Vagina (tissue), 2 donors: ENCODE measurements at regions not wholly inside any gene's neighbourhood (a gene's known extent, or its start where the extent isn't known, plus 50 kb on each side); places are given as distances from the start of the nearest gene placed in this dataset.

Experiments used
- DNase-seq, 2 donors: peaks; one replicate each; pipeline ENCODE4 v3.0.0-alpha.2; 2017; ENCODE audit errors: extremely low spot score in 2 of 2
- H3K27ac ChIP-seq: fragments of 200-600 bp; sonication (generic); one replicate; pipeline ENCODE4 v1.5.1; 2019
- H3K27me3 ChIP-seq: fragments of 200-600 bp; sonication (generic); one replicate; pipeline ENCODE4 v1.5.1; 2019
- H3K36me3 ChIP-seq, 2 donors: fragments of 200-600 bp; sonication (generic); one replicate each; pipeline ENCODE4 v1.5.1; 2017 to 2019
- H3K4me1 ChIP-seq: fragments of 200-600 bp; sonication (generic); one replicate; pipeline ENCODE4 v1.5.1; 2019
- H3K4me3 ChIP-seq, 2 donors: fragments of 200-600 bp; sonication (generic); 1 replicate in 1 of 2; 2 replicates in 1 of 2; pipeline ENCODE4 v1.5.1; 2016 to 2019
- H3K9me3 ChIP-seq: fragments of 200-600 bp; sonication (generic); one replicate; pipeline ENCODE4 v1.5.1; 2019
- POLR2A ChIP-seq, 2 donors: fragments of 450-650 bp; IDR thresholded peaks; one replicate each; pipeline ENCODE4 v1.6.1; 2017; ENCODE audit warnings: antibody characterized with exemption in 2 of 2, mild to moderate bottlenecking in 2 of 2, moderate library complexity in 2 of 2
- POLR2AphosphoS5 ChIP-seq, 2 donors: sonication (generic); formaldehyde crosslinking; IDR thresholded peaks; one replicate each; pipeline ENCODE4 v1.9.0; 2017; ENCODE audit warnings: antibody characterized with exemption in 2 of 2, mild to moderate bottlenecking in 2 of 2, low read depth in 1 of 2; ENCODE audit not compliant: insufficient read depth in 1 of 2
- intact Hi-C: fragments of 100-400 bp; cut with DNase I; formaldehyde crosslinking; loops from one replicate; pipeline ENCODE4 v1.15.1; 2023
- TF ChIP-seq, protein P1 (sequence below), 3 experiments: fragments of 450-650 bp in 2 of 3; fragments of 200-600 bp in 1 of 3; sonication (generic) in 1 of 3; IDR thresholded peaks; one replicate each; pipeline ENCODE4 v1.5.1; 2017 to 2019; ENCODE audit warnings: antibody characterized with exemption in 3 of 3, mild to moderate bottlenecking in 2 of 3, moderate library complexity in 2 of 3

DNA sequence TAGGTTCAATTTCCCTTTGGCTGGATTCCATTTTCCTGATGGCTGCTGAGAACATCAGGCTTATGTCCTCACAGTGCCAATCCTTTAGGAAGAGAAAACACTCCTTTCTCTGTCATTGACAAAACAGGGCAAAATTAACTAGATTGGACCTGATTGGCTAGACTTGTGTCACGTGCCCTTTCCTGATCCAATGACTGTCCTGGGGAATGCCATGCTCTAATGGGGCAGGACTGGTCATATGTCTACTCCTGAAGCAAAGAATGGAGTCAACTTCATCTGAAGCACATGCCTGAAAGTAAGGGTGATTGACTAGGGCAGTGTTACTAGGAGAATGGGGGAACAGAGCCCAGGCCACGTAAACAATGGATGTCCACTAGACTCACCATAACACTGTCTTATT lies 220.4 kb downstream of the KDR start:
- TF ChIP-seq POLR2A (IDR thresholded peaks at IDR 0.05) (no peak), POLR2AphosphoS5 (IDR thresholded peaks at IDR 0.05; ENCODE audit: insufficient read depth in 1 of 2, low read depth in 1 of 2) (no peak)
- TF ChIP-seq, protein P1, sequence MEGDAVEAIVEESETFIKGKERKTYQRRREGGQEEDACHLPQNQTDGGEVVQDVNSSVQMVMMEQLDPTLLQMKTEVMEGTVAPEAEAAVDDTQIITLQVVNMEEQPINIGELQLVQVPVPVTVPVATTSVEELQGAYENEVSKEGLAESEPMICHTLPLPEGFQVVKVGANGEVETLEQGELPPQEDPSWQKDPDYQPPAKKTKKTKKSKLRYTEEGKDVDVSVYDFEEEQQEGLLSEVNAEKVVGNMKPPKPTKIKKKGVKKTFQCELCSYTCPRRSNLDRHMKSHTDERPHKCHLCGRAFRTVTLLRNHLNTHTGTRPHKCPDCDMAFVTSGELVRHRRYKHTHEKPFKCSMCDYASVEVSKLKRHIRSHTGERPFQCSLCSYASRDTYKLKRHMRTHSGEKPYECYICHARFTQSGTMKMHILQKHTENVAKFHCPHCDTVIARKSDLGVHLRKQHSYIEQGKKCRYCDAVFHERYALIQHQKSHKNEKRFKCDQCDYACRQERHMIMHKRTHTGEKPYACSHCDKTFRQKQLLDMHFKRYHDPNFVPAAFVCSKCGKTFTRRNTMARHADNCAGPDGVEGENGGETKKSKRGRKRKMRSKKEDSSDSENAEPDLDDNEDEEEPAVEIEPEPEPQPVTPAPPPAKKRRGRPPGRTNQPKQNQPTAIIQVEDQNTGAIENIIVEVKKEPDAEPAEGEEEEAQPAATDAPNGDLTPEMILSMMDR (IDR thresholded peaks at IDR 0.05) = no peak
- Histone ChIP-seq H3K9me3 (no peaks in the 10 kb centered on the region), H3K27me3 (no peaks in the 10 kb centered on the region), H3K27ac (no peak overlapping the region), H3K36me3 (no peaks in the 10 kb centered on the region), H3K4me1 (no peaks in the 10 kb centered on the region), H3K4me3 (no peak overlapping the region)
- intact Hi-C loops = no loop called here
- DNase-seq = no peak

DNA sequence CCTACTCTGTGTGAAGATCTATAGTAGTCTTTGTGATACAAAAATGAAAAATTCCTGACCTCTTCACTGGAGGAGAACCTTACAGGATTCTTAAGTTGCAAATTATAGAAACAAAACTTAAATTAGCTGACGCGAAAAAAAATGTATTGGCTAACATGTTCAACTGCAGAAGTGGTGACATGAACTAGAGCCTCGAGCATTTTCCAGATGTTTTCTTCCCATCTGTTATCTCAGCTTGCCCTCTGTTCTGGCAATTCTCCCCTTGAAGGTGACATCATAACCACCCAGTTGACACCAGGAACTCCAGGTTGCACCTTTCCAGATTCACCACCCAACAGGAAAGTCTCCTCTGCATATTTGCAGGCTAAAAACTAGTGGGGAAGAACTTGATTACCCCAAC lies 222.4 kb downstream of the KDR start:
- H3K27ac ChIP-seq = no peak overlapping the region
- H3K4me1 ChIP-seq = no peaks in the 10 kb centered on the region
- no peaks in the 10 kb centered on the region for H3K9me3 ChIP-seq
- no peak for TF ChIP-seq POLR2A (IDR thresholded peaks at IDR 0.05)
- no peak for TF ChIP-seq POLR2AphosphoS5 (IDR thresholded peaks at IDR 0.05; ENCODE audit: insufficient read depth in 1 of 2, low read depth in 1 of 2)
- TF ChIP-seq, protein P1 (IDR thresholded peaks at IDR 0.05) = no peak
- no peak for DNase-seq
- intact Hi-C loops = no loop called here
- no peak overlapping the region for H3K4me3 ChIP-seq
- no peaks in the 10 kb centered on the region for H3K27me3 ChIP-seq
- no peaks in the 10 kb centered on the region for H3K36me3 ChIP-seq

DNA sequence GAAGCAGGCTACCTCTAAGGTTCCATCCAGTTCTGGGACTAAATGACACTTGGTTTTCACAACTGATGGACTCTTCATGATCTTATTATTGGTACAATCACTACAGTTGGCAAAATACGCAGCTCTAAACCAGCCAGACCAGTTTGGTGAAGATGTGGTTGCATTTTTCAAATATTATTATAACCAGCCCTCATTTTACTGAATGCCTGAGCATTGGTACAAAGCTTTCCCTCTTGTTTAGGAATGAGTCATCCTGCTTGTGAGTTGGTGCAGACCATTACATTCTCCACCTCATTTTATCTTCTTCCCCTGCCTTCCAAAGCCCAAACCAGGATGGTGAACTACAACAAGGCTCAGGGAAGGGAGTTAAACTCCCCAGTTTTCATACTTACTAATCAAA lies 223.1 kb downstream of the KDR start:
- Histone ChIP-seq H3K9me3 (no peaks in the 10 kb centered on the region), H3K36me3 (no peaks in the 10 kb centered on the region), H3K4me1 (no peaks in the 10 kb centered on the region), H3K27ac (no peak overlapping the region), H3K27me3 (no peaks in the 10 kb centered on the region), H3K4me3 (no peak overlapping the region)
- no peak for DNase-seq
- TF ChIP-seq POLR2A (IDR thresholded peaks at IDR 0.05) = no peak
- TF ChIP-seq POLR2AphosphoS5 (IDR thresholded peaks at IDR 0.05; ENCODE audit: insufficient read depth in 1 of 2, low read depth in 1 of 2) = no peak
- TF ChIP-seq, protein P1 (IDR thresholded peaks at IDR 0.05) = no peak
- intact Hi-C loops = no loop called here

DNA sequence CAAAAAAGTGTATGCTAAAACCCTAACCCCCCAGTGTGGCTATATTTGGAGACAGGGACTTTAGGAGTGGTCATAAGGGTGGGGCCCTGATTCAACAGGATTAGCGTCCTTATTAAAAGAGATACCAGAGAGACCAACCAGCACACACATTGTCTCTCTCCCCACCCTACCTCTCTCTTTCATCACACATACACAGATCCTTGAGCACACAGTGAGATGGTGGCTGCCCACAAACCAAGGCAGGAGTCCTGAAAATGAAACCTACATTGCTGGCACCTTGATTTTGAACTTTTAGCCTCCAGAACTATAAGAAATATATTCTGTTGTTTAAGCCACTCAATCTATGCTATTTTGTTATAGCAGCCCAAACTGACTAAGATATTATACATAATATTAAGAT lies 224.2 kb downstream of the KDR start:
- no peak for DNase-seq
- Histone ChIP-seq H3K4me1 (no peaks in the 10 kb centered on the region), H3K4me3 (no peak overlapping the region), H3K36me3 (no peaks in the 10 kb centered on the region), H3K27ac (no peak overlapping the region), H3K27me3 (no peaks in the 10 kb centered on the region), H3K9me3 (no peaks in the 10 kb centered on the region)
- TF ChIP-seq POLR2AphosphoS5 (IDR thresholded peaks at IDR 0.05; ENCODE audit: insufficient read depth in 1 of 2, low read depth in 1 of 2) (no peak), POLR2A (IDR thresholded peaks at IDR 0.05) (no peak)
- TF ChIP-seq, protein P1 (IDR thresholded peaks at IDR 0.05) = no peak
- intact Hi-C loops = no loop called here

DNA sequence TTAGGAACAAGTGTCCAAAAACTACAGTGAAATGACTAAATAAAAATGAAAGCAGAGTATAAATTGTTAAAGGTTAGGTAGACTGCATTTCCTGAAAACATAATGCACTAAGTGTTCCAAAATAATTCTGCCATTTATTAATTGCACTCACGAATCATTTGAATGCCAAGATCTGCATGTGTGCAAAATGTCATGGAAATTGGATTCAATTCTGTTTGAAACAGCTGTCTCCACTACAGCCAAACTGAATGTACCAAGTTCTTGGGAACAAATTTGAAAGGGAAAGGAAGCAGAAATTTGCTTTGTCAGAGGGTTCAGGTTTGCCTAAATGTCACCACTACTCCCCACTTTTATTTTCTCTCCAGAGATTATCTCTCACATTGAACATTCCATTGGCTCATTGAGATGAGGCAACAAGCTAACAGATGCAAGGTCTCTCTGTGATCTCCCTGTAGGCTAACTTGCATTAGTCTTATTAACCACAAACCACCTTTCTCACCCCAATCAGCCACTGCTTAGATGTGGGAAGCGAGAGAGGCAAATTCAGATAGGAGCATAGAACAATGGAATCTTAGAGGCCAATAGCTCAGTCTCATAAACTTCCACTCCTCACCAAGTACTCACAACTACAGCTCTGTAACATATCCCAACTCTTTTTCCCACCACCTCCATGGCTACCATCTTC lies 226.6 kb downstream of the KDR start:
- Histone ChIP-seq H3K27me3 (no peaks in the 10 kb centered on the region), H3K4me3 (no peak overlapping the region), H3K4me1 (no peaks in the 10 kb centered on the region), H3K36me3 (no peaks in the 10 kb centered on the region), H3K9me3 (no peaks in the 10 kb centered on the region), H3K27ac (no peak overlapping the region)
- TF ChIP-seq POLR2AphosphoS5 (IDR thresholded peaks at IDR 0.05; ENCODE audit: insufficient read depth in 1 of 2, low read depth in 1 of 2) = no peak
- TF ChIP-seq, protein P1 (IDR thresholded peaks at IDR 0.05) = no peak
- no peak for TF ChIP-seq POLR2A (IDR thresholded peaks at IDR 0.05)
- intact Hi-C loops = no loop called here
- DNase-seq = no peak
